ENCODE measurements at regions not wholly inside any gene's neighbourhood (a gene's known extent, or its start where the extent isn't known, plus 50 kb on each side); places are given as distances from the start of the nearest gene placed in this dataset.

DNA sequence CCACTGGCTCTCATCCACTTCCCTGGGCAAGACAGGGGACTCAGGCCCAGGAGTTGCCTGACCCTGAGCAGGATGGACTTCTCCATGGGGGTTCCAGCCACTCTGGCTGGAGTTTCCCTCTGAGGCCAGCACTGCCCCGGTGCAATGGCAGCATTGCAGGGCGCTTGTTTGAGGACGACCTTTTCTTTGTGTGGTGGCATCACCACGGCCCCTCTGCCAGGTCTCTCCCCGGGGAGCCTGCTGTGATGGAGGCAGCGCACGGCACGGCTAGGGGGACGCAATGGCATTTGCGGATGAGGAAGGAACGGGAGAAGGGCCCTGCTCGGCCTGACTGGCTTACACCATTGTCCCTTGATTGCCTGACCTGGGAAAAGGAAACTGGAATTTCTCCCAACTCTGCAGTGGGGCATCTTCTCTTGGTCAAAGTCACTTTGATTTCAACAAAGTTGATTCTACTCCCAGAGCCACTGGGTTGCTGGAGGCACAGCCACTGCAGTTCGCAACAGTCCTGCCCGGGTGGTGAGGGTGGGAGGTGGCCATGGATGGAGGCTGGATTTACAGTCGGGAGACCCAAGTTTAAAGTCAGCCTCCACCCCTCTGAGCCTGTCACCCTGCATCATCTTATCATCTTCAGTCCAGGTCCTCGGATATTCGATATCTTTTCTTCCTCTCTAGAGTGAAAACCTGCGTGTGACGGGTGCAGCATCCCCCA lies 82.9 kb upstream of the ZNF469 start:
- H3K36me3 ChIP-seq = no peaks in the 10 kb centered on the region
- H4K20me1 ChIP-seq = no peaks in the 10 kb centered on the region
- H3K4me1 ChIP-seq = peaks cover 36% of the 10 kb centered on the region
- H3K9me3 ChIP-seq = peaks cover 9% of the 10 kb centered on the region; the same call in 1 of the 2 replicates
- no peak overlapping the region for H3K9ac ChIP-seq
- no peak for TF ChIP-seq Cebpa-rat (IDR thresholded peaks at IDR 0.05)
- no peaks in the 10 kb centered on the region for H3K27me3 ChIP-seq
- no peak overlapping the region; the same call in 1 of the 2 replicates for H3K27ac ChIP-seq
- H3K4me3 ChIP-seq = no peak overlapping the region
- H3K4me2 ChIP-seq = peak overlapping the region; percentile 62

DNA sequence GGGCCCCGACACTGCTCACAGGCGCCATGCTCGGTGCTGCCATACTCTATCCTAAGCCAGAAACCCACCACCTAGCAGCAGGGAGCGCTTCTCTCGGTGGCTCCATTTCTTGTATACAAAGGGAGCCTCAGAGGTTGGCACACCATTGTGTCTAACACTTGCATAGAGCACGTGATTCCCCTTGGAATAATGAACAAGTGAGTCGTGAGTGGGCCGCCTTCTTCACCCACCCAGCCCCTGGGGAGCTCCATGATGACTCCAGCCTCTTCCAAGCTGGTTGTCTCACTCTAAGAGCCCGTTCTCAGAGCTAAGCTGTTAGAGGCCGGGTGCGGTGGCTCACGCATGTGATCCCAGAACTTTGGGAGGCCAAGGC lies 82.3 kb upstream of the ZNF469 start:
- peak overlapping the region; percentile 62; the same call in 1 of the 2 replicates for H3K4me2 ChIP-seq
- H3K9ac ChIP-seq = no peak overlapping the region
- H3K4me3 ChIP-seq = no peak overlapping the region
- H4K20me1 ChIP-seq = no peaks in the 10 kb centered on the region
- peaks cover 36% of the 10 kb centered on the region for H3K4me1 ChIP-seq
- H3K9me3 ChIP-seq = peaks cover 9% of the 10 kb centered on the region; the same call in 1 of the 2 replicates
- H3K27me3 ChIP-seq = no peaks in the 10 kb centered on the region
- no peak for TF ChIP-seq Cebpa-rat (IDR thresholded peaks at IDR 0.05)
- H3K27ac ChIP-seq = no peak overlapping the region
- H3K36me3 ChIP-seq = no peaks in the 10 kb centered on the region

DNA sequence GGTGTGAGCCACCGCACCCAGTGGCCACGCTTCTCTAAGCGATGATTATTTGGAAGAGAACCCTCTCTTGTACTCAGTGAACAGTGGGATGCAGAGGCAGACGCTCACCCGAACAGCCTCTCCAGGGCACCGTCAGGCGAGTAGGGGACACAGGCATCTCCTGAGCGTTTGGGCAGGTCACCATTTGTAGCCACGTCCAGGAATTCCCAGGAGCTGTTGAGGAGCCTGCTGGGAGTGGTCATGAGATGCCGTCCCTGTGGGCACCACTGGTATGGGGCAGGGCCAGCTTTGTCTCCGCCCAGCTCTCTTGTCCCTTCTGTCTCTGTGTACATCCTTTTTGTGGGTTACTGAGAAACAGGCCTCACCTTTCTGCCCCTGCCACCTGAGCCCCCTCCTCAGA lies 81.3 kb upstream of the ZNF469 start:
- H3K27me3 ChIP-seq = no peaks in the 10 kb centered on the region
- H3K36me3 ChIP-seq = no peaks in the 10 kb centered on the region
- H3K4me2 ChIP-seq = no peak overlapping the region
- no peaks in the 10 kb centered on the region for H4K20me1 ChIP-seq
- no peak for TF ChIP-seq Cebpa-rat (IDR thresholded peaks at IDR 0.05)
- no peak overlapping the region for H3K4me3 ChIP-seq
- H3K4me1 ChIP-seq = peaks cover 36% of the 10 kb centered on the region
- H3K27ac ChIP-seq = no peak overlapping the region
- no peak overlapping the region for H3K9ac ChIP-seq
- peaks cover 9% of the 10 kb centered on the region; the same call in 1 of the 2 replicates for H3K9me3 ChIP-seq

DNA sequence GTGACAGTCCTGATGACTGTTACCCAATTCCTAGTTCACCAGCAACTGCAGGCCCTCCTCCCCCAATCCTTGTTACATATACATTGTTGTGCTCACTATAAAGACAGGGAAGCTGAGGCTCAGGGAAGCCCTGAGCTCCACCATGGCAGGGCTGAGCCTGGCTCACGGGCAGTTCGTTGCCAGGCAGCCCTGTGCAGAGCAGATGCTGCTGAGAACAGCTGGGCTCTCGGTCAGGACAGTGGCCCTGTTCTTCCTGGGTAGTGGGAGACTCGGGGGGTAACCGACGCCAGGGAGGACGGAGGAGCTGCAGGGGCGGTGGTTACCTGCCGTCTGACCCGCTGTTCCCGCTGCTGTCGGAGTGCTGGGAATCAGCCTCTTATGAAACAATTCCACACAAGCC lies 80.9 kb upstream of the ZNF469 start:
- Histone ChIP-seq H3K27ac (no peak overlapping the region), H3K27me3 (no peaks in the 10 kb centered on the region), H3K4me1 (peaks cover 36% of the 10 kb centered on the region), H3K4me3 (no peak overlapping the region), H3K4me2 (no peak overlapping the region), H3K9ac (no peak overlapping the region), H4K20me1 (no peaks in the 10 kb centered on the region), H3K36me3 (no peaks in the 10 kb centered on the region), H3K9me3 (peaks cover 9% of the 10 kb centered on the region; the same call in 1 of the 2 replicates)
- no peak for TF ChIP-seq Cebpa-rat (IDR thresholded peaks at IDR 0.05)

DNA sequence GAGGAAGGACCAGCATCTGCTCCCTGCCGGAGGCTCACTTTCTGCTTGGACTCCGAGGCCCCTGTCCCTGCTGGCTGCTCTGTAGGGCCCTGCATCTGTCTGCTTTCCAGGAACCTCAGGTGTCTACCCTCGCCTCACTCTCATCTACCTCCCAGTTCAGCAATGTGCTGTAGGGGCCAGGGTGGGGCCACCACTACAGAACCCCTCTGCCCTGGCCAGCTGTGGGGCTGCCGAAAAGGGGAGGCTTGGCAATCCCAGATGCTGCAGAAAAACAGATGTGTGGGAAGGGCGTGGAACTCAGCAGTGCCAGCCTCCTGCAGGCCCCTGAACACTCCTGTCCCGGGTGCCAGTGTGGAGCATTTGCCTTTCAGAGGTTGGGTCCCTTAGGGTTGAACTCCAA lies 80.1 kb upstream of the ZNF469 start:
- H3K4me1 ChIP-seq = peaks cover 28% of the 10 kb centered on the region
- TF ChIP-seq Cebpa-rat (IDR thresholded peaks at IDR 0.05) = no peak
- H3K27ac ChIP-seq = no peak overlapping the region

DNA sequence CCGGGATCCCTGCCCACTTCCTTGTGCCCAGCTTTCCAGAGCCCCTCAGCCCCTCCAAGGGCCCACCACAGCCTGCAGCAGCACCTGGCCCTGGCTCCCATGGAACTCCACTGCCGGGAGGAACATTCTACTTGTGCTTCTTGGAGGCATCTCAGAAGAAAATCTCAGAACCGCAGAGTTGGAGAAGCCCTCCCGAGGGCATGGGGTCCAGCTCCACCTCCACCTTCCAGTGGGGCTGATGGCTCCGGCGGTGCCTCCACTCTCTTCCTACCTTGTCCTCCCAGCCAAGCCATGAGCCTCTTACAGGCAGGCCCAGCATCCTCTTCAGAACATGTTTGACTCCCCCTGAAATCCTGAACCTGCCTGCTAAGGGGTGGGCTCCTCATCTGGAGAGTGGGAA lies 79.4 kb upstream of the ZNF469 start:
- Histone ChIP-seq H3K36me3 (no peaks in the 10 kb centered on the region), H3K4me1 (peaks cover 21% of the 10 kb centered on the region), H3K9ac (no peak overlapping the region), H3K4me3 (no peak overlapping the region), H3K27ac (no peak overlapping the region), H4K20me1 (no peaks in the 10 kb centered on the region), H3K9me3 (peaks cover 9% of the 10 kb centered on the region; the same call in 1 of the 2 replicates), H3K27me3 (no peaks in the 10 kb centered on the region), H3K4me2 (no peak overlapping the region)
- TF ChIP-seq Cebpa-rat (IDR thresholded peaks at IDR 0.05) = no peak

More for the DNA sequence above, 80.1 kb upstream of the ZNF469 start:
- Histone ChIP-seq H3K27me3 (no peaks in the 10 kb centered on the region), H3K9ac (no peak overlapping the region), H3K4me3 (no peak overlapping the region), H4K20me1 (no peaks in the 10 kb centered on the region), H3K36me3 (no peaks in the 10 kb centered on the region), H3K9me3 (peaks cover 9% of the 10 kb centered on the region; the same call in 1 of the 2 replicates), H3K4me2 (no peak overlapping the region)

GRCh38 chr16:88303890-88304819 lies 78.6 kb upstream of the ZNF469 start:
- Histone ChIP-seq H3K27me3 (no peaks in the 10 kb centered on the region), H3K9ac (no peak overlapping the region), H3K36me3 (no peaks in the 10 kb centered on the region), H3K4me3 (no peak overlapping the region), H3K27ac (no peak overlapping the region), H4K20me1 (no peaks in the 10 kb centered on the region), H3K4me2 (no peak overlapping the region), H3K4me1 (peaks cover 13% of the 10 kb centered on the region), H3K9me3 (peaks cover 9% of the 10 kb centered on the region; the same call in 1 of the 2 replicates)
- no peak for TF ChIP-seq Cebpa-rat (IDR thresholded peaks at IDR 0.05)

GRCh38 chr16:88305176-88305575 lies 77.6 kb upstream of the ZNF469 start:
- H3K9ac ChIP-seq = no peak overlapping the region
- peaks cover 3% of the 10 kb centered on the region; the same call in 1 of the 2 replicates for H3K4me1 ChIP-seq
- no peaks in the 10 kb centered on the region for H4K20me1 ChIP-seq
- H3K9me3 ChIP-seq = peaks cover 9% of the 10 kb centered on the region; the same call in 1 of the 2 replicates
- H3K27me3 ChIP-seq = no peaks in the 10 kb centered on the region
- no peak overlapping the region for H3K4me2 ChIP-seq
- no peaks in the 10 kb centered on the region for H3K36me3 ChIP-seq
- no peak overlapping the region for H3K27ac ChIP-seq
- no peak for TF ChIP-seq Cebpa-rat (IDR thresholded peaks at IDR 0.05)
- no peak overlapping the region for H3K4me3 ChIP-seq

DNA sequence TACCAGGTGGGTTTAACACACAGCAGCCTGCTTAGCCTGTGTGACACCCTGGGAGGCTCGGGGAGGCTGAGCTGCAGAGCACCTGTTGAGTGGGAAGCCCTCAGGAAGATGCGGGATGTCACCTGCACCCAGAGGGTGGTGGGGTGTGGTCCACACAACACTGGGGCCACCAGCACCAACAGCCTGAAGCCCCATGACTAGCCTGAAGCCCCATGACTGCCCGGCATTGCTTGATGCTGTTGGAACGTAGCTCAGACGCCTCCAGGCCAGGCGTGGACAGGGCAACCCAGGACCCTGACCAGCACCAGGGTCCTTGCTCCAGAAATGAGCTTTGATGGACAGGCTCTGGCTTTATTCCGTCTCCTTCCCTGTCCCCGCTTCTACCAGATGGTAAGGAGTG lies 76.3 kb upstream of the ZNF469 start:
- Histone ChIP-seq H3K4me2 (no peak overlapping the region), H3K27me3 (no peaks in the 10 kb centered on the region), H3K4me1 (no peaks in the 10 kb centered on the region), H3K9ac (no peak overlapping the region), H4K20me1 (no peaks in the 10 kb centered on the region), H3K27ac (no peak overlapping the region), H3K9me3 (peaks cover 11% of the 10 kb centered on the region; the same call in 1 of the 2 replicates), H3K4me3 (no peak overlapping the region), H3K36me3 (no peaks in the 10 kb centered on the region)
- no peak for TF ChIP-seq Cebpa-rat (IDR thresholded peaks at IDR 0.05)
